ENCODE measurements at regions not wholly inside any gene's neighbourhood (a gene's known extent, or its start where the extent isn't known, plus 50 kb on each side); places are given as distances from the start of the nearest gene placed in this dataset.

- DNase-seq, result no peak
These were observed 95.3 kb upstream of the PARD3B start for GRCh38 chr2:204449977-204450376.

GRCh38 chr2:204451766-204452165, 93.5 kb upstream of the PARD3B start:
- DNase-seq, result no peak

GRCh38 chr2:204452464-204453023, 92.7 kb upstream of the PARD3B start:
- no peak for DNase-seq

GRCh38 chr2:204453730-204454167, 91.5 kb upstream of the PARD3B start:
- DNase-seq, result no peak

GRCh38 chr2:204454672-204455380, 90.4 kb upstream of the PARD3B start:
- DNase-seq, result no peak

- no peak for DNase-seq
These were observed 76.4 kb upstream of the PARD3B start for GRCh38 chr2:204468746-204469429.

- DNase-seq, result no peak
These were observed 75.1 kb upstream of the PARD3B start for GRCh38 chr2:204470178-204470620.

GRCh38 chr2:204470621-204471196, 74.6 kb upstream of the PARD3B start:
- DNase-seq, result no peak

GRCh38 chr2:204472375-204472774, 72.9 kb upstream of the PARD3B start:
- DNase-seq, result no peak

GRCh38 chr2:204473224-204473623, 72.1 kb upstream of the PARD3B start:
- DNase-seq, result no peak

- DNase-seq, result no peak
These were observed 69.9 kb upstream of the PARD3B start for GRCh38 chr2:204475399-204475798.

- DNase-seq, result no peak
These were observed 67.8 kb upstream of the PARD3B start for GRCh38 chr2:204477358-204477950.

- peak; percentile 10 for DNase-seq
These were observed 65.7 kb upstream of the PARD3B start for GRCh38 chr2:204479557-204479956.

- no peak for DNase-seq
These were observed 64.6 kb upstream of the PARD3B start for GRCh38 chr2:204480676-204481075.

GRCh38 chr2:204483608-204484081, 61.6 kb upstream of the PARD3B start:
- DNase-seq, result no peak

- no peak for DNase-seq
These were observed 59.0 kb upstream of the PARD3B start for GRCh38 chr2:204486321-204486720.

GRCh38 chr2:204486805-204487204, 58.5 kb upstream of the PARD3B start:
- DNase-seq, result no peak

GRCh38 chr2:204487447-204488229, 57.6 kb upstream of the PARD3B start:
- DNase-seq, result no peak

- no peak for DNase-seq
These were observed 53.7 kb upstream of the PARD3B start for GRCh38 chr2:204491528-204491927.

- DNase-seq, result no peak
These were observed 52.9 kb upstream of the PARD3B start for GRCh38 chr2:204492417-204492816.

GRCh38 chr2:204494681-204495080, 50.6 kb upstream of the PARD3B start:
- DNase-seq, result no peak

GRCh38 chr2:204495381-204495780, 49.9 kb upstream of the PARD3B start:
- no peak for DNase-seq
